ENCODE measurements at regions not wholly inside any gene's neighbourhood (a gene's known extent, or its start where the extent isn't known, plus 50 kb on each side); places are given as distances from the start of the nearest gene placed in this dataset.

GRCh38 chr6:19519941-19520340 lies 317.2 kb upstream of the ID4 start:
- H3K27me3 ChIP-seq (ENCODE audit: control insufficient read depth in 2 of 2, insufficient read depth in 2 of 2, low read length in 2 of 2), result no peaks in the 10 kb centered on the region
- H2AFZ ChIP-seq (ENCODE audit: low read depth, low read length), result no peak overlapping the region
- POLR2A ChIA-PET, result no interaction called here
- no peaks in the 10 kb centered on the region for H3K4me1 ChIP-seq (ENCODE audit: control insufficient read depth, extremely low read depth, insufficient read depth, low read length)
- no peaks in the 10 kb centered on the region for H3K36me3 ChIP-seq (ENCODE audit: control insufficient read depth in 2 of 2, extremely low read depth in 1 of 2, insufficient read depth in 2 of 2, low read length in 2 of 2)
- H3K27ac ChIP-seq (ENCODE audit: insufficient read depth, low read depth, low read length), result no peak overlapping the region
- no peaks in the 10 kb centered on the region for H3K9me3 ChIP-seq (replicated peaks; ENCODE audit: control insufficient read depth, insufficient read depth, low read length)
- BruUV-seq (replicated peaks), result no TSS peak
- CTCF ChIA-PET, result no interaction called here
- DNase-seq (ENCODE audit: low read depth, low spot score) (no peak), FAIRE-seq (no peak)
- intact Hi-C loops (cut with micrococcal nuclease), result no loop called here
- no peak for TF ChIP-seq FOS (IDR thresholded peaks at IDR 0.05; ENCODE audit: borderline replicate concordance, insufficient read depth, low read length)
- TF ChIP-seq GATA2 (IDR thresholded peaks at IDR 0.05; ENCODE audit: insufficient read depth, insufficient read length, low read depth, low read length), result no peak
- no peak for TF ChIP-seq POLR2AphosphoS5 (IDR thresholded peaks at IDR 0.05; ENCODE audit: insufficient read depth, low read depth, low read length)
- TF ChIP-seq MAX (IDR thresholded peaks at IDR 0.05; ENCODE audit: insufficient read depth, insufficient read length), result no peak
- TF ChIP-seq MYC (IDR thresholded peaks at IDR 0.05; ENCODE audit: low read depth, low read length), result no peak
- TF ChIP-seq JUN (IDR thresholded peaks at IDR 0.05; ENCODE audit: borderline replicate concordance, insufficient read depth, insufficient read length, low read depth), result no peak
- no peak for TF ChIP-seq EZH2 (IDR thresholded peaks at IDR 0.05; ENCODE audit: borderline replicate concordance, low read depth, low read length, severe bottlenecking)
- no peak for TF ChIP-seq POLR2A (IDR thresholded peaks at IDR 0.05; ENCODE audit: low read depth, low read length)
- TF ChIP-seq, protein P1, sequence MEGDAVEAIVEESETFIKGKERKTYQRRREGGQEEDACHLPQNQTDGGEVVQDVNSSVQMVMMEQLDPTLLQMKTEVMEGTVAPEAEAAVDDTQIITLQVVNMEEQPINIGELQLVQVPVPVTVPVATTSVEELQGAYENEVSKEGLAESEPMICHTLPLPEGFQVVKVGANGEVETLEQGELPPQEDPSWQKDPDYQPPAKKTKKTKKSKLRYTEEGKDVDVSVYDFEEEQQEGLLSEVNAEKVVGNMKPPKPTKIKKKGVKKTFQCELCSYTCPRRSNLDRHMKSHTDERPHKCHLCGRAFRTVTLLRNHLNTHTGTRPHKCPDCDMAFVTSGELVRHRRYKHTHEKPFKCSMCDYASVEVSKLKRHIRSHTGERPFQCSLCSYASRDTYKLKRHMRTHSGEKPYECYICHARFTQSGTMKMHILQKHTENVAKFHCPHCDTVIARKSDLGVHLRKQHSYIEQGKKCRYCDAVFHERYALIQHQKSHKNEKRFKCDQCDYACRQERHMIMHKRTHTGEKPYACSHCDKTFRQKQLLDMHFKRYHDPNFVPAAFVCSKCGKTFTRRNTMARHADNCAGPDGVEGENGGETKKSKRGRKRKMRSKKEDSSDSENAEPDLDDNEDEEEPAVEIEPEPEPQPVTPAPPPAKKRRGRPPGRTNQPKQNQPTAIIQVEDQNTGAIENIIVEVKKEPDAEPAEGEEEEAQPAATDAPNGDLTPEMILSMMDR (IDR thresholded peaks at IDR 0.05; ENCODE audit: extremely low read depth in 1 of 2, insufficient read depth in 1 of 2, low read depth in 1 of 2, low read length in 2 of 2), result no peak
- no peaks in the 10 kb centered on the region for H3K79me2 ChIP-seq (ENCODE audit: control insufficient read depth, insufficient read depth, low read length)
- H4K20me1 ChIP-seq (replicated peaks; ENCODE audit: control insufficient read depth, extremely low read depth, insufficient read depth, low read length), result no peaks in the 10 kb centered on the region
- no peaks in the 10 kb centered on the region for H3K9me1 ChIP-seq (replicated peaks; ENCODE audit: control insufficient read depth, extremely low read depth, insufficient read depth, low read length)
- no peak overlapping the region for H3K4me2 ChIP-seq (ENCODE audit: insufficient read depth, low read length)
- dilution Hi-C loops (cut with MboI; ENCODE audit: extremely low pct_ligation_motif_present, low sequenced_read_pairs), result no loop called here
- H3K9ac ChIP-seq (replicated peaks; ENCODE audit: extremely low read depth, insufficient read depth, low read length), result no peak overlapping the region
- H3K4me3 ChIP-seq (replicated peaks in 1 of 3; ENCODE audit: insufficient read depth in 1 of 3, low read depth in 1 of 3, low read length in 3 of 3), result no peak overlapping the region

Data from endothelial cell of umbilical vein (primary cell).